NCI-H446 treated with DMSO at 0.1 percent for 48 hours (cell line): ENCODE measurements at regions not wholly inside any gene's neighbourhood (a gene's known extent, or its start where the extent isn't known, plus 50 kb on each side); places are given as distances from the start of the nearest gene placed in this dataset.
"Not testable (repeated sequence)": the region's sequence is repeated elsewhere in the genome, so short reads cannot be mapped to it uniquely, and the experiment has no call there.

Experiments
- DNase-seq: peaks from one replicate; lab custom pipeline; 2025; lab: John Stamatoyannopoulos, UW

DNA sequence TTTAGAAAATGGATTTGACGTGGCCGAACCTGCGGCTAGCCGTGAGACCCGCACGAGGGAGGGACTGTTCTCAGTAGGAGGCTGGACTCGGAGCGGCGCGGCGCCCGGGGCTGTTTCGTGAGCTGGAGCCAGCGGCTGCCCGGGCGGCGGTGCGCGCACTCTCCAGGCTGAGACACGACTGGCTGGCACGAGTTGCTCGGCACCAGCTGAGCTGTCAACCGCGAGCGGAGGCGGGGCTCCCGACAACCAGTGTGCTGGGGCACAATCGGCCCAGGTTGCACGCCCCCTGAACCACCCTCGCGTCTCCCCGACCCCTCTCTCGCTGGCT is 58.5 kb upstream of the NBPF26 start:
- DNase-seq, result not testable (repeated sequence)

DNA sequence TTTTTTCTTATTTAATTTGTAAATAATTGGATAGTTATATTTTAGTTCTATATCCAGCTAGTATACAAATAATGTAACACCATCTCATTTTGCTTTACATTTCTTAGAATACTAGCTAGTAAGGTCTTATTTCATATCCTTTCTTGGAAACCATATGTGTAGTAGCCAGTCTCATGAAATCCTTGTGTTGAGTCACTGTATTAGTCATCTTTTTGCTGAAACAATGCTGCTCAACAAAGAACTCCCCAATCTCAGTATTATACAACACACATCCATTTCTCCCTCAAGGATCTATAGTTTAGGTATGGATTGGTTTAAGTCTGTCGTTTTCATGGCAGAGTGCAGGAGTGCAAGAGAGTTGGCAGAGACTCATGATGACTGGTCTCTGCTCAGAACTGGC is 55.6 kb upstream of the NBPF26 start:
- not testable (repeated sequence) for DNase-seq
